H9 (cell line): ENCODE measurements at regions not wholly inside any gene's neighbourhood (a gene's known extent, or its start where the extent isn't known, plus 50 kb on each side); places are given as distances from the start of the nearest gene placed in this dataset.

Experiments
- DNase-seq: peaks from one replicate; pipeline ENCODE4 v3.0.0-alpha.2; 2017
- H2AFZ ChIP-seq: one replicate; pipeline ENCODE4 v1.6.1; 2013; ENCODE audit warnings: mild to moderate bottlenecking, low read length, control low read depth, moderate library complexity
- H2AK5ac ChIP-seq: 2 replicates; pipeline ENCODE4 v1.6.1; 2013; ENCODE audit warnings: low read length, control low read depth, mixed read lengths; ENCODE audit not compliant: insufficient read length
- H2BK120ac ChIP-seq: one replicate; pipeline ENCODE4 v1.6.1; 2013; ENCODE audit warnings: low read depth, mild to moderate bottlenecking, low read length, control low read depth, inconsistent platforms; ENCODE audit not compliant: poor library complexity, severe bottlenecking
- H2BK12ac ChIP-seq: 2 replicates; pipeline ENCODE4 v1.6.1; 2013; ENCODE audit warnings: low read length, control low read depth, mixed read lengths, low read depth; ENCODE audit not compliant: insufficient read length
- H2BK15ac ChIP-seq: 2 replicates; pipeline ENCODE4 v1.6.1; 2013; ENCODE audit warnings: low read depth, low read length, control low read depth
- H2BK20ac ChIP-seq: one replicate; pipeline ENCODE4 v1.6.1; 2013; ENCODE audit warnings: low read depth, mild to moderate bottlenecking, low read length, control low read depth, inconsistent platforms; ENCODE audit not compliant: poor library complexity, severe bottlenecking
- H2BK5ac ChIP-seq: 2 replicates; pipeline ENCODE4 v1.6.1; 2013; ENCODE audit warnings: low read length, control low read depth, mixed read lengths; ENCODE audit not compliant: insufficient read length
- H3K14ac ChIP-seq: 2 replicates; pipeline ENCODE4 v1.6.1; 2013; ENCODE audit warnings: low read length, control low read depth; ENCODE audit not compliant: insufficient read depth
- H3K18ac ChIP-seq: 2 replicates; pipeline ENCODE4 v1.6.1; 2013; ENCODE audit warnings: low read depth, mild to moderate bottlenecking, mixed read lengths, low read length, control low read depth; ENCODE audit not compliant: insufficient read length
- H3K23ac ChIP-seq: 2 replicates; pipeline ENCODE4 v1.6.1; 2013; ENCODE audit warnings: low read length, control low read depth, mixed read lengths, low read depth; ENCODE audit not compliant: insufficient read length
- H3K23me2 ChIP-seq: 2 replicates; pipeline ENCODE4 v1.6.1; 2013; ENCODE audit warnings: low read depth, mild to moderate bottlenecking, mixed read lengths, low read length, control low read depth; ENCODE audit not compliant: insufficient read length, poor library complexity, severe bottlenecking
- H3K27ac ChIP-seq: 2 replicates; pipeline ENCODE4 v1.5.1; 2013; ENCODE audit warnings: low read length, control low read depth, mixed read lengths, low read depth; ENCODE audit not compliant: insufficient read length
- H3K27me3 ChIP-seq: 2 replicates; pipeline ENCODE4 v1.6.1; 2013; ENCODE audit warnings: low read length, control low read depth, inconsistent platforms; ENCODE audit not compliant: insufficient read depth
- H3K4ac ChIP-seq: 2 replicates; pipeline ENCODE4 v1.6.1; 2013; ENCODE audit warnings: low read depth, mild to moderate bottlenecking, control low read depth, inconsistent platforms, low read length, moderate library complexity
- H3K4me1 ChIP-seq: 2 replicates; pipeline ENCODE4 v1.6.1; 2013; ENCODE audit warnings: low read length, control low read depth, inconsistent platforms; ENCODE audit not compliant: insufficient read depth
- H3K4me2 ChIP-seq: 2 replicates; pipeline ENCODE4 v1.6.1; 2013; ENCODE audit warnings: low read length, control low read depth, mixed read lengths; ENCODE audit not compliant: insufficient read length, insufficient read depth
- H3K56ac ChIP-seq: 2 replicates; pipeline ENCODE4 v1.6.1; 2013; ENCODE audit warnings: low read depth, mild to moderate bottlenecking, mixed read lengths, low read length, control low read depth; ENCODE audit not compliant: insufficient read length
- H3K79me1 ChIP-seq: 2 replicates; pipeline ENCODE4 v1.6.1; 2013; ENCODE audit warnings: low read depth, mild to moderate bottlenecking, moderate library complexity, low read length, control low read depth, inconsistent platforms; ENCODE audit not compliant: insufficient read depth, poor library complexity, severe bottlenecking
- H3K79me2 ChIP-seq: 2 replicates; pipeline ENCODE4 v1.6.1; 2013; ENCODE audit warnings: low read length, control low read depth, inconsistent platforms; ENCODE audit not compliant: insufficient read depth
- H3K9ac ChIP-seq: 2 replicates; pipeline ENCODE4 v1.6.1; 2013; ENCODE audit warnings: low read length, control low read depth, mixed read lengths; ENCODE audit not compliant: insufficient read length; ENCODE audit errors: extremely low read depth
- H3K9me3 ChIP-seq: one replicate; pipeline ENCODE4 v1.6.1; 2013; ENCODE audit warnings: low read depth, low read length, inconsistent platforms; ENCODE audit not compliant: control insufficient read depth
- H3T11ph ChIP-seq: one replicate; pipeline ENCODE4 v1.6.1; 2013; ENCODE audit warnings: mild to moderate bottlenecking, low read length, control low read depth, inconsistent platforms
- H4K20me1 ChIP-seq: one replicate; pipeline ENCODE4 v1.6.1; 2013; ENCODE audit not compliant: control insufficient read depth, insufficient read length, insufficient read depth
- H4K5ac ChIP-seq: 2 replicates; pipeline ENCODE4 v1.6.1; 2013; ENCODE audit warnings: low read depth, mild to moderate bottlenecking, mixed read lengths, low read length, control low read depth; ENCODE audit not compliant: insufficient read length
- H4K8ac ChIP-seq: replicated peaks from 2 replicates; pipeline ENCODE4 v1.6.1; 2013; ENCODE audit warnings: low read length, control low read depth, mixed read lengths, low read depth; ENCODE audit not compliant: insufficient read length
- H4K91ac ChIP-seq: 2 replicates; pipeline ENCODE4 v1.6.1; 2013; ENCODE audit warnings: low read depth, mild to moderate bottlenecking, moderate library complexity, mixed read lengths, low read length, control low read depth; ENCODE audit not compliant: insufficient read length
- H3K27ac Mint-ChIP-seq, 3 experiments: 2 replicates in 2 of 3; 3 replicates in 1 of 3; pipeline ENCODE4 v1.8.0; 2020 to 2021; ENCODE audit warnings: mixed read lengths in 3 of 3, mild to moderate bottlenecking in 1 of 3, moderate library complexity in 1 of 3
- H3K27me3 Mint-ChIP-seq: 2 replicates; pipeline ENCODE4 v1.8.0; 2021; ENCODE audit warnings: low read depth, mild to moderate bottlenecking, moderate library complexity, mixed read lengths
- H3K36me3 Mint-ChIP-seq, 3 experiments: 2 replicates in 2 of 3; 3 replicates in 1 of 3; pipeline ENCODE4 v1.8.0; 2020 to 2021; ENCODE audit warnings: low read depth in 3 of 3, mixed read lengths in 3 of 3; ENCODE audit not compliant: insufficient read depth in 1 of 3
- H3K4me1 Mint-ChIP-seq, 2 experiments: 2 replicates each; pipeline ENCODE4 v1.8.0; 2020; ENCODE audit warnings: mixed read lengths in 2 of 2
- H3K4me3 Mint-ChIP-seq, 2 experiments: 2 replicates in 1 of 2; 3 replicates in 1 of 2; pipeline ENCODE4 v1.8.0; 2020 to 2021; ENCODE audit warnings: mild to moderate bottlenecking in 2 of 2, mixed read lengths in 2 of 2, moderate library complexity in 1 of 2
- H3K9me3 Mint-ChIP-seq, 2 experiments: 2 replicates in 1 of 2; 3 replicates in 1 of 2; pipeline ENCODE4 v1.8.0; 2020; ENCODE audit warnings: mild to moderate bottlenecking in 2 of 2, mixed read lengths in 2 of 2, moderate library complexity in 1 of 2
- WGBS: extraction: QIAGEN DNeasy Blood & Tissue Kit; methylation state at CpG from one replicate; pipeline ENCODE4 v1.1.7; 2013; ENCODE audit warnings: missing lambda C conversion rate, low lambda C conversion rate, mixed read lengths; ENCODE audit not compliant: insufficient read length; ENCODE audit errors: extremely low coverage; 5-methylcytosine and 5-hydroxymethylcytosine counted together
- TF ChIP-seq, protein P1 (sequence below): fragments of 200-600 bp; sonication (generic); conservative IDR thresholded peaks from 3 replicates; pipeline ENCODE4 v1.8.0; 2021; ENCODE audit warnings: antibody characterized with exemption, mild to moderate bottlenecking

GRCh38 chr1:73593364-73593763, 604.6 kb downstream of the LRRIQ3 start:
- H2AK5ac ChIP-seq: no peak overlapping the region
- no peak overlapping the region for H3K4ac ChIP-seq
- Mint-ChIP-seq H3K27me3 (no peaks in the 10 kb centered on the region), H3K4me3 (no peak overlapping the region), H3K4me1 (peaks cover 5 to 23% of the 10 kb centered on the region in 2 experiments), H3K36me3 (peaks cover 0 to 2% (median under 1%) of the 10 kb centered on the region in 3 experiments; a peak in 3 of 7 replicates), H3K9me3 (peaks cover 0 to 2% of the 10 kb centered on the region in 2 experiments; a peak in 1 of 5 replicates), H3K27ac (no peak overlapping the region)
- H3K18ac ChIP-seq: no peak overlapping the region
- no peak overlapping the region for H3K14ac ChIP-seq
- no CpG with 5 or more reads among the region's 3 CpGs for WGBS
- H3K27ac ChIP-seq: no peak overlapping the region
- H3K23ac ChIP-seq: no peak overlapping the region
- H2BK15ac ChIP-seq: no peak overlapping the region
- H3K23me2 ChIP-seq: no peaks in the 10 kb centered on the region
- no peaks in the 10 kb centered on the region for H3K79me2 ChIP-seq
- H3K79me1 ChIP-seq: no peaks in the 10 kb centered on the region
- no peak for DNase-seq
- no peak overlapping the region for H2BK12ac ChIP-seq
- no peaks in the 10 kb centered on the region for H3K9me3 ChIP-seq
- no peak overlapping the region for H4K8ac ChIP-seq
- no peak overlapping the region for H2BK120ac ChIP-seq
- H3K27me3 ChIP-seq: no peaks in the 10 kb centered on the region
- TF ChIP-seq, protein P1, sequence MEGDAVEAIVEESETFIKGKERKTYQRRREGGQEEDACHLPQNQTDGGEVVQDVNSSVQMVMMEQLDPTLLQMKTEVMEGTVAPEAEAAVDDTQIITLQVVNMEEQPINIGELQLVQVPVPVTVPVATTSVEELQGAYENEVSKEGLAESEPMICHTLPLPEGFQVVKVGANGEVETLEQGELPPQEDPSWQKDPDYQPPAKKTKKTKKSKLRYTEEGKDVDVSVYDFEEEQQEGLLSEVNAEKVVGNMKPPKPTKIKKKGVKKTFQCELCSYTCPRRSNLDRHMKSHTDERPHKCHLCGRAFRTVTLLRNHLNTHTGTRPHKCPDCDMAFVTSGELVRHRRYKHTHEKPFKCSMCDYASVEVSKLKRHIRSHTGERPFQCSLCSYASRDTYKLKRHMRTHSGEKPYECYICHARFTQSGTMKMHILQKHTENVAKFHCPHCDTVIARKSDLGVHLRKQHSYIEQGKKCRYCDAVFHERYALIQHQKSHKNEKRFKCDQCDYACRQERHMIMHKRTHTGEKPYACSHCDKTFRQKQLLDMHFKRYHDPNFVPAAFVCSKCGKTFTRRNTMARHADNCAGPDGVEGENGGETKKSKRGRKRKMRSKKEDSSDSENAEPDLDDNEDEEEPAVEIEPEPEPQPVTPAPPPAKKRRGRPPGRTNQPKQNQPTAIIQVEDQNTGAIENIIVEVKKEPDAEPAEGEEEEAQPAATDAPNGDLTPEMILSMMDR: no peak
- H4K20me1 ChIP-seq: no peaks in the 10 kb centered on the region
- no peak overlapping the region for H3K4me2 ChIP-seq
- no peak overlapping the region for H3T11ph ChIP-seq
- no peak overlapping the region for H3K56ac ChIP-seq
- no peak overlapping the region for H4K5ac ChIP-seq
- no peak overlapping the region for H2AFZ ChIP-seq
- H3K9ac ChIP-seq: no peak overlapping the region
- no peak overlapping the region for H2BK5ac ChIP-seq
- peaks cover 3% of the 10 kb centered on the region; the same call in 1 of the 2 replicates for H3K4me1 ChIP-seq
- H2BK20ac ChIP-seq: no peak overlapping the region
- H4K91ac ChIP-seq: no peak overlapping the region
